OCI-LY3 (cell line): ENCODE measurements at regions not wholly inside any gene's neighbourhood (a gene's known extent, or its start where the extent isn't known, plus 50 kb on each side); places are given as distances from the start of the nearest gene placed in this dataset.

Source experiments
- H2AFZ ChIP-seq: fragments of 200-600, 300-600 bp; shearing (Covaris generic); 2 replicates; pipeline ENCODE4 v1.6.0; 2014; ENCODE audit warnings: antibody characterized with exemption, low read depth, low read length
- H3K27ac ChIP-seq: fragments of 200-600, 300-600 bp; sonication (generic); 2 replicates; pipeline ENCODE4 v1.5.1; 2014; ENCODE audit warnings: mild to moderate bottlenecking, low read length, moderate library complexity, mixed read lengths
- H3K27me3 ChIP-seq: fragments of 200-600, 300-600 bp; sonication (generic); 2 replicates; pipeline ENCODE4 v1.6.1; 2014; ENCODE audit warnings: low read depth, low read length, mixed read lengths
- H3K36me3 ChIP-seq: fragments of 200-600, 300-600 bp; sonication (generic); replicated peaks from 2 replicates; pipeline ENCODE3; 2014; ENCODE audit warnings: low read depth, low read length, mixed read lengths
- H3K4me1 ChIP-seq: fragments of 300-600, 200-600 bp; sonication (generic); 2 replicates; pipeline ENCODE4 v1.6.1; 2014; ENCODE audit warnings: low read length, mixed read lengths
- H3K4me2 ChIP-seq: fragments of 200-600, 300-600 bp; sonication (generic); 2 replicates; pipeline ENCODE4 v1.6.1; 2014; ENCODE audit warnings: low read length, mixed read lengths
- H3K4me3 ChIP-seq: fragments of 300-600, 200-600 bp; sonication (generic); 2 replicates; pipeline ENCODE4 v1.5.1; 2014; ENCODE audit warnings: antibody characterized with exemption, mild to moderate bottlenecking, low read length, moderate library complexity
- H3K79me2 ChIP-seq: fragments of 300-600, 200-600 bp; shearing (Covaris generic); 2 replicates; pipeline ENCODE4 v1.6.1; 2014; ENCODE audit warnings: mild to moderate bottlenecking, low read length, mixed read lengths
- H3K9ac ChIP-seq: fragments of 300-600, 200-600 bp; shearing (Covaris generic); 2 replicates; pipeline ENCODE4 v1.6.0; 2014; ENCODE audit warnings: mild to moderate bottlenecking, low read length, moderate library complexity
- H3K9me3 ChIP-seq: fragments of 200-600, 300-600 bp; shearing (Covaris generic); 2 replicates; pipeline ENCODE4 v1.6.1; 2014; ENCODE audit warnings: low read length, mixed read lengths; ENCODE audit not compliant: insufficient read depth
- H4K20me1 ChIP-seq: fragments of 200-600, 300-600 bp; sonication (generic); 2 replicates; pipeline ENCODE4 v1.6.1; 2016; ENCODE audit warnings: low read length, mixed read lengths; ENCODE audit not compliant: insufficient read depth
- CTCF ChIP-seq: fragments of 200-600, 300-600 bp; sonication (generic); IDR thresholded peaks from 2 replicates; pipeline ENCODE4 v1.5.1; 2014; ENCODE audit warnings: antibody characterized with exemption, low read length, low read depth
- EZH2phosphoT487 ChIP-seq: fragments of 200-600 bp; shearing (Covaris generic); IDR thresholded peaks from 2 replicates; pipeline ENCODE4 v1.6.1; 2018; ENCODE audit warnings: antibody characterized with exemption, mixed run types, low read depth

DNA sequence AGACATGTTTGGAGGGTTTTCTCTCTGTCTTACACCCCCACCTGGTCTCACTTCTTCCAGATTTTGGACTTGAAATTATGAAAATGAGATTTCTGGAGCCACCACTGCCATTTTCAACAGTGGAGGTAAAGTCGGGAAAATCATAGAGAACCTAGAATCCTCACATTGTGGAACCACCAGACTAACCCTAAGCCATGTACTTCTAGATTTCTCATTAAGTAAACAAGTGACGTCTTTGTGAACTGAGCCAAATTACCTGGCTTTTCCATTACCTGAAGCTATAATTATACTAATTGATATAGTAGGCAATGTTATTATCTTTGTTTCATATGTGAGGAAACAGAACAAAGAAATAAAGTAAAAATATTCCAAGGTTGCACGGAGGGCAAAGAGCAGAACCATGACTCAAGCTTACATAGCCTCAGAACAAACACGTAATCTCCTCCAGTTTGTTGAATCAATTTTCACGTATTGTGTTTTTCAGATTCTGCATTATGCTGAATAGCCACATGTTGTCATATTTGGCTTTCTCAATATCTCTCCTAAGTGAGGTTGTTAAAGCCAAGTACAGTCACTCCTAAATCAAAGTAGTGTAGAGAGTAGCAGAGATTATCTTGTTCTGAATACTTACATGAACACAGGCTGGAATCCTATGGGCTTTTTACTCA, 101.3 kb upstream of the CMC1 start:
- Histone ChIP-seq H4K20me1 (no peaks in the 10 kb centered on the region), H3K4me1 (no peaks in the 10 kb centered on the region), H3K4me3 (no peak overlapping the region), H3K4me2 (no peak overlapping the region), H3K27ac (no peak overlapping the region), H2AFZ (no peak overlapping the region), H3K27me3 (no peaks in the 10 kb centered on the region), H3K79me2 (no peaks in the 10 kb centered on the region), H3K9me3 (no peaks in the 10 kb centered on the region), H3K9ac (no peak overlapping the region), H3K36me3 (no peaks in the 10 kb centered on the region)
- TF ChIP-seq CTCF, result no peak
- TF ChIP-seq EZH2phosphoT487, result no peak

DNA sequence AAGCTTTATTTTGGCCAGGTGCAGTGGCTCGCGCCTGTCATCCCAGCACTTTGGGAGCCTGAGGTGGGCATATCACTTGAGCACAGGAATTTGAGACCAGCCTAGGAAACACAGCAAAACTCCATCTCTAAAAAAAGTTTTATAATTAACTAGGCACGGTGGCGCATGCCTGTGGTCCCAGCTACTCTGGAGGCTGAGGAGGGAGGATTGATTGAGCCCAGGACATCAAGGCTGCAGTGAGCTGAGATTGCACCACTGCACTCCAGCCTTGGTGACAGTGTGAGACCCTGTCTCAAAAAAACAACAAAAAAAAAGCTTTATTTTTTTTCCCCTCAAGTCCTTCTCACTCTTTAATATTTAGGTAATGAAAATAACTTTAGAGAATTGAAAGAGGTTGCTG, 100.8 kb upstream of the CMC1 start:
- H3K27me3 ChIP-seq, result no peaks in the 10 kb centered on the region
- no peaks in the 10 kb centered on the region for H3K79me2 ChIP-seq
- H3K4me1 ChIP-seq, result no peaks in the 10 kb centered on the region
- H2AFZ ChIP-seq, result no peak overlapping the region
- H3K9me3 ChIP-seq, result no peaks in the 10 kb centered on the region
- no peak overlapping the region for H3K4me3 ChIP-seq
- TF ChIP-seq EZH2phosphoT487 (no peak), CTCF (no peak)
- no peak overlapping the region for H3K4me2 ChIP-seq
- no peaks in the 10 kb centered on the region for H4K20me1 ChIP-seq
- no peak overlapping the region for H3K27ac ChIP-seq
- H3K36me3 ChIP-seq, result no peaks in the 10 kb centered on the region
- H3K9ac ChIP-seq, result no peak overlapping the region

DNA sequence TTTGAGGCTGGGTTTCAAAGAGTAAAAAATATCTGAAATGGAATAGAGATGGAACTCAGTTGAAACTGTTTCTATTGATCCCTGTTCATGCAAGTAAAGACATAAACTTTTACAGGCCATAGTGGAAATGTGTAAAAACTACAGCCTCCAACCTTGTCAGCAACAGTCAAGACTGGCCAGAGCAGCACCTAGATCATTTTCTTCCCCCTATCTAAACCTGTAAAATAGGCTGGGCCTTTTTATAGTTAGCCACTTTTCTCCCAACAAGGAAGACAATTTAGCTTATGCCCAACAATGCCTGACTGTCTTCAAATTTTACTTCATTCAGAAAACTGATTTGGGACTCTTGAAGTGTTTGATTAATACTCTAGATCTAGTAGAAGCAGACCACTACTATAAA, 91.5 kb upstream of the CMC1 start:
- H3K4me2 ChIP-seq, result no peak overlapping the region
- no peak overlapping the region for H2AFZ ChIP-seq
- H3K79me2 ChIP-seq, result no peaks in the 10 kb centered on the region
- no peak overlapping the region for H3K27ac ChIP-seq
- H3K27me3 ChIP-seq, result no peaks in the 10 kb centered on the region
- peaks cover 10% of the 10 kb centered on the region for H3K4me1 ChIP-seq
- H3K4me3 ChIP-seq, result no peak overlapping the region
- H3K9me3 ChIP-seq, result no peaks in the 10 kb centered on the region
- H3K9ac ChIP-seq, result no peak overlapping the region
- no peaks in the 10 kb centered on the region for H4K20me1 ChIP-seq
- TF ChIP-seq EZH2phosphoT487 (no peak), CTCF (no peak)
- no peaks in the 10 kb centered on the region for H3K36me3 ChIP-seq

DNA sequence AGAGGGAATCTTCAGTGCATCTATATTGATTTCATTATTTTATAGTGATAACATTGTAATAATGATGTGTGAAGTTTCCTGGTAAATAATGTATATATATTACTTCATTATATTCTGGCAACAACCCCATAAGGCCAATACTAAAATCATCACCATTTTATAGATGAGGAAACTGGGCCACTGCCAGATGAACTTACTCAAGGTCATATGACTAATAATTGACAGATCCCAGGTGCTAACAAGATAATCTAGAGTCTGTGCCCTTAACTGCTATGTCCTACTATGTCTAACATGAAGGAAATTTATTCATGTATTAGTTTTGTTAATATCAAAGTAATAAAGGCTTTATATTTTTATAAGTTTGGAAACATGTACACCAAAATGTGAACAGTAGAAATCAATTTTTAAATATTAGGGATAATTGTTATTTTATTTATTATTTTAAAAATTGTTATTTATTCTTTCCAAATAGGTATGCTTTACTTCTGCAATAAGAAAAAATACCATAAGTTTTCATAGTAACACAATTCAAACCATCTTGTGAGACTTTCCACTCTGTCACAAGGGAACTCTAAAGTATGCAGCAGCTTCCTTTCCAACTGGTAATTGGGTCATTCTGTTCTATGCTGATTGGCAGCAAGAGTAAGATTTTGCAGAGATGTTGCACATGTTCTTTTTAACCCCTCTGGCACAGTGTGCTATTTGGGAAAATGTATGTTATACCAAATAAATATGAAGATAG, 90.8 kb upstream of the CMC1 start:
- H3K9me3 ChIP-seq, result no peaks in the 10 kb centered on the region
- H3K4me3 ChIP-seq, result no peak overlapping the region
- no peaks in the 10 kb centered on the region for H3K27me3 ChIP-seq
- no peaks in the 10 kb centered on the region for H4K20me1 ChIP-seq
- no peak for TF ChIP-seq CTCF
- TF ChIP-seq EZH2phosphoT487, result no peak
- no peak overlapping the region for H3K4me2 ChIP-seq
- H2AFZ ChIP-seq, result no peak overlapping the region
- no peak overlapping the region for H3K27ac ChIP-seq
- no peaks in the 10 kb centered on the region for H3K79me2 ChIP-seq
- no peak overlapping the region for H3K9ac ChIP-seq
- H3K36me3 ChIP-seq, result no peaks in the 10 kb centered on the region
- peaks cover 10% of the 10 kb centered on the region for H3K4me1 ChIP-seq
